Kidney (tissue), 13 donors: ENCODE measurements at regions not wholly inside any gene's neighbourhood (a gene's known extent, or its start where the extent isn't known, plus 50 kb on each side); places are given as distances from the start of the nearest gene placed in this dataset.

Source experiments
- DNase-seq, 5 donors: peaks; one replicate each; pipeline ENCODE4 v3.0.0-alpha.2; 2013 to 2020
- FAIRE-seq: peaks from 2 replicates; lab custom pipeline; 2012; peaks lifted over from hg19 to GRCh38; lab: Jason Lieb, UNC
- H3K27ac ChIP-seq, 2 donors: one replicate each; pipeline ENCODE4 v1.7.0; 2013; ENCODE audit warnings: low read depth in 2 of 2, low read length in 2 of 2, inconsistent platforms in 1 of 2
- H3K27me3 ChIP-seq: one replicate; pipeline ENCODE4 v1.7.1; 2013; ENCODE audit warnings: low read length, inconsistent platforms; ENCODE audit not compliant: control insufficient read depth, insufficient read depth
- H3K36me3 ChIP-seq, 3 donors: one replicate each; pipeline versions ENCODE4 v1.7.0 to v1.7.1; 2013; ENCODE audit warnings: low read length in 3 of 3, control low read depth in 1 of 3, inconsistent platforms in 1 of 3; ENCODE audit not compliant: insufficient read depth in 3 of 3, control insufficient read depth in 2 of 3
- H3K4me1 ChIP-seq, 3 donors: one replicate each; pipeline versions ENCODE4 v1.7.0 to v1.7.1; 2013; ENCODE audit warnings: low read length in 3 of 3, inconsistent platforms in 1 of 3, low read depth in 1 of 3; ENCODE audit not compliant: control insufficient read depth in 2 of 3, insufficient read depth in 2 of 3
- H3K4me3 ChIP-seq, 3 donors: one replicate each; pipeline versions ENCODE4 v1.7.0 to v1.8.1; 2013; ENCODE audit warnings: low read length in 3 of 3, control low read depth in 1 of 3, inconsistent platforms in 1 of 3
- H3K9ac ChIP-seq, 3 donors: one replicate each; pipeline versions ENCODE4 v1.7.0 to v1.7.1; 2013; ENCODE audit warnings: low read length in 3 of 3, control low read depth in 1 of 3, inconsistent platforms in 1 of 3
- H3K9me3 ChIP-seq, 3 donors: one replicate each; pipeline versions ENCODE4 v1.7.0 to v1.7.1; 2013; ENCODE audit warnings: low read length in 3 of 3, control low read depth in 1 of 3, inconsistent platforms in 1 of 3; ENCODE audit not compliant: control insufficient read depth in 2 of 3, insufficient read depth in 1 of 3
- intact Hi-C: fragments of 100-400 bp; cut with DNase I; formaldehyde crosslinking; loops from one replicate; pipeline ENCODE4 v1.11.1; 2022
- TF ChIP-seq, protein P1 (sequence below): IDR thresholded peaks from 3 replicates; pipeline ENCODE4 v1.5.1; 2012; ENCODE audit warnings: mild to moderate bottlenecking, moderate library complexity, borderline replicate concordance; ENCODE audit not compliant: insufficient read depth; ENCODE audit errors: extremely low read depth
- donor health status: control.
- donor health status: control.
- donor health status: control.
- donor health status: control.
- donor health status: control.
- donor health status: DM: yes; HTN: yes; CAD: no.
- donor health status: Normal renal cell carcinoma (clear cell type).

DNA sequence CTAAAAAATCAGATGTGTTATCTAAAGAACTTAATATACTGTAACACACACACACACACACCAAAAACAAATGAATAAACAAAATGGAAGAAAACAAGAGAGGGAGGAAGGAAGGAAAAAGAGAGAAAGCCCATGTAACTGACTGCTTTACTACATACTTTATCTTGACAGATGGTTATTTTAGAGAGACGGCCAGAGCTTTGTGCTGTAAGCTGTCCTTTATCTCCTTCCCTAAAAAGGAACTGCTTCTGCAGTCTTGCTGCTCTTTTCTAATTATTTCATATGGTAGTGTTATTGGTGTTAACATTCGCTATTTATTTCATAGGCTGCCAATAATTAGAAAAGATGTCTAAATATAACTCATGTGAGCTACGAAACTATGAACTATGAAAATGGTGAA is 1384.6 kb downstream of the MRPL39 start:
- no peaks in the 10 kb centered on the region for H3K4me1 ChIP-seq
- no peak for FAIRE-seq
- H3K27ac ChIP-seq, result no peak overlapping the region
- H3K27me3 ChIP-seq, result no peaks in the 10 kb centered on the region
- no peak overlapping the region for H3K4me3 ChIP-seq
- H3K9ac ChIP-seq, result no peak overlapping the region
- DNase-seq, result no peak
- H3K36me3 ChIP-seq, result no peaks in the 10 kb centered on the region
- intact Hi-C loops, result no loop called here
- H3K9me3 ChIP-seq, result peaks cover 0 to 2% (median 0%) of the 10 kb centered on the region in 3 donors
- TF ChIP-seq, protein P1, sequence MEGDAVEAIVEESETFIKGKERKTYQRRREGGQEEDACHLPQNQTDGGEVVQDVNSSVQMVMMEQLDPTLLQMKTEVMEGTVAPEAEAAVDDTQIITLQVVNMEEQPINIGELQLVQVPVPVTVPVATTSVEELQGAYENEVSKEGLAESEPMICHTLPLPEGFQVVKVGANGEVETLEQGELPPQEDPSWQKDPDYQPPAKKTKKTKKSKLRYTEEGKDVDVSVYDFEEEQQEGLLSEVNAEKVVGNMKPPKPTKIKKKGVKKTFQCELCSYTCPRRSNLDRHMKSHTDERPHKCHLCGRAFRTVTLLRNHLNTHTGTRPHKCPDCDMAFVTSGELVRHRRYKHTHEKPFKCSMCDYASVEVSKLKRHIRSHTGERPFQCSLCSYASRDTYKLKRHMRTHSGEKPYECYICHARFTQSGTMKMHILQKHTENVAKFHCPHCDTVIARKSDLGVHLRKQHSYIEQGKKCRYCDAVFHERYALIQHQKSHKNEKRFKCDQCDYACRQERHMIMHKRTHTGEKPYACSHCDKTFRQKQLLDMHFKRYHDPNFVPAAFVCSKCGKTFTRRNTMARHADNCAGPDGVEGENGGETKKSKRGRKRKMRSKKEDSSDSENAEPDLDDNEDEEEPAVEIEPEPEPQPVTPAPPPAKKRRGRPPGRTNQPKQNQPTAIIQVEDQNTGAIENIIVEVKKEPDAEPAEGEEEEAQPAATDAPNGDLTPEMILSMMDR, result no peak

DNA sequence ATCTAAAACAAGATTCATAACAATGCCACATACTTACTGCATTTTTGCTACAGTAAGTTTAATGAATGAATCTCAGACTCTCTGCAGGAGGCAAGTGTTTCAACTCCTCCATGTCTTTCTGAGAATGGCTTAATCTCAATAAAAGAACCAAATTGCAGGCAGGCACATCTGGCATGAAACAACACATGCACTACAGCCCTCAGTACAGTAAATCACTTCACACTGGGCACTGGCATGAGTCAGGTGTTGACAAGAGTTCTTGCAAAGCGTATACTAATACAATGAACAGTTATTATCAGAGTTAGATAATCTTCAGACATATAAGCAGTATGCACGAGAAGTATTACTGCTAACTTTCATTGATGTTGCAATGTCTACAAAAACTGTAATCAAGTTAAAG is 1386.8 kb downstream of the MRPL39 start:
- Histone ChIP-seq H3K4me3 (no peak overlapping the region), H3K4me1 (no peaks in the 10 kb centered on the region), H3K27me3 (no peaks in the 10 kb centered on the region), H3K27ac (no peak overlapping the region), H3K9me3 (peaks cover 0 to 2% (median 0%) of the 10 kb centered on the region in 3 donors), H3K36me3 (no peaks in the 10 kb centered on the region), H3K9ac (no peak overlapping the region)
- TF ChIP-seq, protein P1, result no peak
- FAIRE-seq, result no peak
- no peak for DNase-seq
- intact Hi-C loops, result no loop called here

DNA sequence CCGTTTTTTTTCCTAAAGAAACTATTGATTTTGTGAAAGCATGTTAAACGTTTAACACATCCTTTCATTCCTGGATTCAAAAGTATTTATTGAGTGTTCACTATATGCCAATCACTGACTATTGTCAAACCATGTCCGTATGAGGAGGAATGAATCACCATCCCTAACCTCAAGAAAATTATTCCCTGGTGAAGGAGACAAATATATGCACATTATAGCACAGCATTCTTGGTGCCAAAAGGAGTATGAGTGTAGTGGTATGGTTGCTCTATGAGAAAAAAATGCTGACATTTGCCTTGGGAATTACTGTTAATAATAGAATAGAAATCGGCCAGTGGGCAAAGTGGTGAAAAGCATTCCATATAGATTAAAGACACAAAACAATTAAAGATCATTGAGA is 1390.1 kb downstream of the MRPL39 start:
- Histone ChIP-seq H3K9me3 (peaks cover 0 to 2% (median 0%) of the 10 kb centered on the region in 3 donors), H3K9ac (no peak overlapping the region), H3K4me3 (no peak overlapping the region), H3K4me1 (no peaks in the 10 kb centered on the region), H3K36me3 (no peaks in the 10 kb centered on the region), H3K27me3 (no peaks in the 10 kb centered on the region), H3K27ac (no peak overlapping the region)
- FAIRE-seq (no peak), DNase-seq (no peak)
- TF ChIP-seq, protein P1, result no peak
- intact Hi-C loops, result no loop called here

DNA sequence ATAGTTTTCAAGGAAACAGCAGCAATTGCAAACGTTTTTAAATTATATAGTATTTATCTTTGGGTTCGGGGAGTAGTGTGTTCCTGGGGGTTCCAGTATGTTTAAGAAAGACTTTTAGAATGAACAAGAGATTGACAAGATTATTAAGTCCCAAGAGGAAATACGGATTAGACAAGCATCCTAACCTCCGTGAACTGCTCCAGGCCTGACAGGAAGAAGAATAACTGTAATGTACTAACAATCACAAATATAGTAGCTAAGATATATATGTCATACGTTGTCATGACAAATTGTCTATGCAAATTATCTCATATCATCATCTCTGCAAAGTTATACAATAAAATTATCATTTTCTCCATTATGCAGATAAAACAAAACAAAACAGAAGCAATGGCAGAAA is 1397.2 kb downstream of the MRPL39 start:
- DNase-seq (no peak), FAIRE-seq (no peak)
- Histone ChIP-seq H3K9me3 (no peaks in the 10 kb centered on the region), H3K27ac (no peak overlapping the region), H3K27me3 (no peaks in the 10 kb centered on the region), H3K4me1 (no peaks in the 10 kb centered on the region), H3K9ac (no peak overlapping the region), H3K36me3 (no peaks in the 10 kb centered on the region), H3K4me3 (no peak overlapping the region)
- intact Hi-C loops, result no loop called here
- TF ChIP-seq, protein P1, result no peak
